Upper lobe of left lung (tissue), 4 donors: ENCODE measurements at regions not wholly inside any gene's neighbourhood (a gene's known extent, or its start where the extent isn't known, plus 50 kb on each side); places are given as distances from the start of the nearest gene placed in this dataset.

Experiments
- POLR2A ChIP-seq, 4 donors: fragments of 450-650 bp; IDR thresholded peaks; one replicate each; pipeline ENCODE4 v1.5.1; 2016 to 2017; ENCODE audit warnings: antibody characterized with exemption in 4 of 4, mild to moderate bottlenecking in 2 of 4
- POLR2AphosphoS5 ChIP-seq, 2 donors: sonication (generic); formaldehyde crosslinking; IDR thresholded peaks; one replicate each; pipeline ENCODE4 v1.5.1; 2017; ENCODE audit warnings: antibody characterized with exemption in 2 of 2
- TF ChIP-seq, protein P1 (sequence below), 6 experiments: fragments of 450-650 bp in 4 of 6; fragments of 200-600 bp in 2 of 6; sonication (generic) in 2 of 6; IDR thresholded peaks; one replicate each; pipeline ENCODE4 v1.5.1; 2016 to 2019; ENCODE audit warnings: antibody characterized with exemption in 6 of 6

DNA sequence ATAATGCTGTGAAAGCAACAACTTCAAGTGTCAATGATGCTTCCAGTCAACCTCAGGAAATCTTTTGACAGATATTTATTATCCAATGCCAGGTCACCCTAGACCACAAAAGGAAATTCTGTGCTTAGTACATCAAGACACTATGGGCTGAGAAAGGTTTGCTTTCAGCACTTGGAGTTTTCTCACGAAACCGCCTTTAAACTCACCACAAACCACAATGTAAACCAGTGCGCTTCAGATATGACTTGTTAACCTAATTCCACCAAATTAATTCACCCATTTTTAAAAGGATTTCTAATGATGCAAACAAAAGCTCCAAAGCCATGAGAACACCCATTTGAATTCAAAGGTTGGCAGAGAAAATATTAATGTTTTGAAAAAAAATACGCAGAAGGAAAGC, 292.9 kb upstream of the NR2F2 start:
- TF ChIP-seq POLR2AphosphoS5 (IDR thresholded peaks at IDR 0.05) (no peak), POLR2A (IDR thresholded peaks at IDR 0.05) (no peak)
- TF ChIP-seq, protein P1, sequence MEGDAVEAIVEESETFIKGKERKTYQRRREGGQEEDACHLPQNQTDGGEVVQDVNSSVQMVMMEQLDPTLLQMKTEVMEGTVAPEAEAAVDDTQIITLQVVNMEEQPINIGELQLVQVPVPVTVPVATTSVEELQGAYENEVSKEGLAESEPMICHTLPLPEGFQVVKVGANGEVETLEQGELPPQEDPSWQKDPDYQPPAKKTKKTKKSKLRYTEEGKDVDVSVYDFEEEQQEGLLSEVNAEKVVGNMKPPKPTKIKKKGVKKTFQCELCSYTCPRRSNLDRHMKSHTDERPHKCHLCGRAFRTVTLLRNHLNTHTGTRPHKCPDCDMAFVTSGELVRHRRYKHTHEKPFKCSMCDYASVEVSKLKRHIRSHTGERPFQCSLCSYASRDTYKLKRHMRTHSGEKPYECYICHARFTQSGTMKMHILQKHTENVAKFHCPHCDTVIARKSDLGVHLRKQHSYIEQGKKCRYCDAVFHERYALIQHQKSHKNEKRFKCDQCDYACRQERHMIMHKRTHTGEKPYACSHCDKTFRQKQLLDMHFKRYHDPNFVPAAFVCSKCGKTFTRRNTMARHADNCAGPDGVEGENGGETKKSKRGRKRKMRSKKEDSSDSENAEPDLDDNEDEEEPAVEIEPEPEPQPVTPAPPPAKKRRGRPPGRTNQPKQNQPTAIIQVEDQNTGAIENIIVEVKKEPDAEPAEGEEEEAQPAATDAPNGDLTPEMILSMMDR (IDR thresholded peaks at IDR 0.05): no peak
